ENCODE measurements at regions not wholly inside any gene's neighbourhood (a gene's known extent, or its start where the extent isn't known, plus 50 kb on each side); places are given as distances from the start of the nearest gene placed in this dataset.

DNA sequence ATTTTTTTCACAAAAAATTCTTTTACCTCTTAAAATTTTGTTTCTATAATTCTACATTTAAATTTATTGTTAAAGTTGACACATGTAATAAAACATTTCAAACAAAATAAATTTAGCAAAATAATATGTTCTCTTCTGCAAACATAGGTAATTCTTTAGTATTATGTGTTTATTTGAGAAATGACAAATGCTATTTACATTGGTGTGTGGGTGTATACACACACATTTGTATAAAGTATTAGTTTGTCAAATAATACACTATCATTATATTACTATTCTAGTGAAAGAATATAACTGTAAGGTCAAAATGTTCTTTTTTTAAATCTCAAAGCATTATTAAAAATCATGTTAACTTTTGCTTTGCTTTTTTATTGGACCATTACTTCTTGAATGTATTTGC, 1370.6 kb downstream of the SI start:
- no peak for TF ChIP-seq CTCF (IDR thresholded peaks at IDR 0.05)
- no peak for TF ChIP-seq POLR2AphosphoS5 (IDR thresholded peaks at IDR 0.05)
- TF ChIP-seq POLR2A (IDR thresholded peaks at IDR 0.05), result no peak
- TF ChIP-seq EP300 (IDR thresholded peaks at IDR 0.05), result no peak
